Activated T-cell treated with anti-CD3 and anti-CD28 coated beads, Interleukin-2, amount 50 U/mL, for 72 hours (primary cell): ENCODE measurements at regions not wholly inside any gene's neighbourhood (a gene's known extent, or its start where the extent isn't known, plus 50 kb on each side); places are given as distances from the start of the nearest gene placed in this dataset.

Experiments used
- ATAC-seq, 2 donors: fragments of 150-1000 bp; cut with Tn5 transposase; replicated peaks in 1 of 2; 2 replicates each; pipeline ENCODE4 v1.10.0; 2021; ENCODE audit warnings: moderate library complexity in 2 of 2, mild to moderate bottlenecking in 1 of 2
- DNase-seq, 2 donors: peaks; one replicate each; pipeline ENCODE4 v3.0.0; 2021 to 2022; ENCODE audit warnings: mixed read lengths in 1 of 2
- H3K27ac Mint-ChIP-seq: one replicate; pipeline ENCODE4 v1.8.0; 2022; ENCODE audit warnings: mild to moderate bottlenecking, moderate library complexity, mixed read lengths
- H3K27me3 Mint-ChIP-seq: one replicate; pipeline ENCODE4 v1.8.0; 2022; ENCODE audit warnings: low read depth, mixed read lengths
- H3K36me3 Mint-ChIP-seq, 2 donors: one replicate each; pipeline ENCODE4 v1.8.0; 2022; ENCODE audit warnings: mixed read lengths in 2 of 2, mild to moderate bottlenecking in 1 of 2; ENCODE audit not compliant: insufficient read depth in 2 of 2
- H3K4me1 Mint-ChIP-seq: one replicate; pipeline ENCODE4 v1.8.0; 2022; ENCODE audit warnings: low read depth, mixed read lengths
- H3K4me3 Mint-ChIP-seq, 2 donors: one replicate each; pipeline ENCODE4 v1.8.0; 2022; ENCODE audit warnings: mild to moderate bottlenecking in 2 of 2, mixed read lengths in 2 of 2, moderate library complexity in 2 of 2
- H3K9me3 Mint-ChIP-seq, 2 donors: one replicate each; pipeline ENCODE4 v1.8.0; 2022; ENCODE audit warnings: mixed read lengths in 2 of 2

DNA sequence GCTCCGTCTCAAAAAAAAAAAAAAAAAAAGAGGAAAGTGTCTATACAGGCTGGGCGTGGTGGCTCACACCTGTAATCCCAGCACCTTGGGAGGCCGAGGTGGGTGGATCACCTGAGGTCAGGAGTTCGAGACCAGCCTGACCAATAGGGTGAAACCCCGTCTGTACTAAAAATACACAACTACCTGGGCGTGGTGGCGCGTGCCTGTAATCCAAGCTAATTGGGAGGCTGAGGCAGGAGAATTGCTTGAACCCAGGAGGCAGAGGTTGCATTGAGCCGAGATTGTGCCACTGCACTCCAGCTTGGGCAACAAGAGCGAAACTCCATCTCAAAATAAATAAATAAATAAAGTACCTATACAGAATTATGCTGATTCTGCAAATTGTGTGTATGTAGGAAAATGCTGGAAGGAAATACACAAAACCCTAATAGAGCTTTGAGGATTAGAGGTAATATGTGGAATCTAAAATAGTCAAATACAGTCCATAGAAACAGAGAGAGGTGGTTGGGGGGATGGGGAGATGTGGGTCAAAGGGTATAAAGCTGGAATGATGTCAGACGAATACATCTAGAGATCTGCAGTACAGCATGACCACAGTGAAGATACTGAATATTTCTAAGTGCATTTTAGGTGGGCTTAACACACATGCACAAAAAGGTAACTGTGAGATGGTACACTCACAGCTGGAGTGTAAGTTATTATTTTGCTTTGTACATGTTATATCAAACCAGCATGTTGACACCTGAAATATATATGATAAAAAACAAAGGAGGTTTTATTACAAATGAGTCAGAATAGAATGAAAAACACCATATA is 174.5 kb upstream of the KLF14 start:
- ATAC-seq: no peak
- peak overlapping the region; percentile 98 for H3K27ac Mint-ChIP-seq
- H3K27me3 Mint-ChIP-seq: no peaks in the 10 kb centered on the region
- H3K4me1 Mint-ChIP-seq: peaks cover 89% of the 10 kb centered on the region
- DNase-seq: no peak
- no peaks in the 10 kb centered on the region for H3K9me3 Mint-ChIP-seq
- peaks cover 41 to 63% of the 10 kb centered on the region in 2 donors for H3K36me3 Mint-ChIP-seq
- peak overlapping the region; percentile 78 to 92 for H3K4me3 Mint-ChIP-seq

DNA sequence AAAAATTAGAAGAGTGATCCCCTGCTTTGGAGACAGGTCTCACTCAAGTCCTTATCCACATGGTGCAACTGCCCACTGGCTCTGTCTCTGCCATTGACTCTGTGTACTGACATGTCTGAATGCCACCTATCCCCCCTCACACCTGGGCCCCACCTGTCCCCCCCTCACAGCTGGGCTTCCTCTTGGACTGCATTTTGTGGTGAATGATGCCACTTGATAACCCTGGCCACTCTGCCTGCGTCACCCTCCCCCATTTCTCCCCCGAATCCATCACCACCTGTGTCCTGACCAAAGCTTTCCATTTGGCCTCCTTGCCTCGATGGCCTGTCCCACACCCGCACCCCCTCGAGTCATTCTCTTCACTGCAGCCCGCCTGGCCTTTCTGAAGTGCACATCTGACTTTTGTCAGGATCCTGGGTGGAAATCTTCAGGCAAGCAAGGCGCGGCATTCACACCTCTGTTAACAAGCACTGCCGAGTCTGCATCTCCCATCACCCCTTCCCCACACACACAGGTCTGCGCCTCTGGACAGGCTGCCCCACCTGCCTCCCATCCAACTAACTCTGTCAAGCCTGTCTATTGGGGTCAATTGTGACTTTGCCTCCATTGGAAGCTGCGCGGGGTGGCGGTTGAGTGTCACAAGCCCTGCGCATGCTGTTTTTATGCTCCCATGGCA is 175.3 kb upstream of the KLF14 start:
- H3K9me3 Mint-ChIP-seq: no peaks in the 10 kb centered on the region
- peaks cover 38 to 59% of the 10 kb centered on the region in 2 donors for H3K36me3 Mint-ChIP-seq
- H3K27me3 Mint-ChIP-seq: no peaks in the 10 kb centered on the region
- DNase-seq: no peak
- H3K4me1 Mint-ChIP-seq: peaks cover 89% of the 10 kb centered on the region
- ATAC-seq: no peak
- H3K27ac Mint-ChIP-seq: peak overlapping the region; percentile 98
- peak overlapping the region; percentile 78 to 92 for H3K4me3 Mint-ChIP-seq

DNA sequence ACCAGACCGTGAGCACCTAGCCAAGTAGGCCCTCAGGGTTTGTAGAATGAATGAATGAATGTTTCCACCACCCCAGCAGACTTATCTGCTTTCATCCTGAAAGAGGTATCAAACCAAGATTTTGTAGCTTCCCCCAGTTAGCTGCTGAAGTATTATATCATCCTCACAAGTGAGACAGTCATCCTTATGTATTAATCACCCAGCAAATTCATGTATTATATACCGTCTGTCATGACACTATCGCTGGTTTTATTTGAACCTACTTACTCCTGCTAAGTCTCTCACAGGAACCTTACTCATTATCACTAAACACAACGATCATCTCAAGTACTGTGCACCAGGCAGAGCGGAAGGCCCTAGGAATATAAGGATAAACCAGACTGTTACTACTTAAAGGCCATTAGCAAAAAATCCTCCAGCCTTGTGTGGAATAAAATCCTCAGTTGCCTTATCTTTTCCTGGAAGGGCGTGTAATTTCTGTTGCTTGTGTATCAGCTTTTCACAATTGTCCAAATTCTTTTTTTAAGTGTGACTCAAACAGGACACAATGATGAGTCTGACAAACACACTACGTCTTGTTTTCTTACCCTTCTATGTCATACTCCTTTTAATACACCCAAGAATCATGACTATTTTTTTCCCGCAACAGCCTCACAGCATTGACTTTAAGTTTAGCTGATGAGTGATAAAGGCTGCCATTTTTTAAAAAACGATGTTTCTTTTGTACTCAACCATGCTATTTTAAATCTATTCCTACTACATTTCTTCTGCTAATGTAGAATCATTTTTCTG is 176.1 kb upstream of the KLF14 start:
- Mint-ChIP-seq H3K9me3 (no peaks in the 10 kb centered on the region), H3K27ac (peak overlapping the region; percentile 98), H3K4me1 (peaks cover 89% of the 10 kb centered on the region), H3K4me3 (peak overlapping the region; percentile 78 to 92), H3K36me3 (peaks cover 36 to 60% of the 10 kb centered on the region in 2 donors), H3K27me3 (no peaks in the 10 kb centered on the region)
- ATAC-seq (peak; percentile 10 to 16), DNase-seq (no peak)

DNA sequence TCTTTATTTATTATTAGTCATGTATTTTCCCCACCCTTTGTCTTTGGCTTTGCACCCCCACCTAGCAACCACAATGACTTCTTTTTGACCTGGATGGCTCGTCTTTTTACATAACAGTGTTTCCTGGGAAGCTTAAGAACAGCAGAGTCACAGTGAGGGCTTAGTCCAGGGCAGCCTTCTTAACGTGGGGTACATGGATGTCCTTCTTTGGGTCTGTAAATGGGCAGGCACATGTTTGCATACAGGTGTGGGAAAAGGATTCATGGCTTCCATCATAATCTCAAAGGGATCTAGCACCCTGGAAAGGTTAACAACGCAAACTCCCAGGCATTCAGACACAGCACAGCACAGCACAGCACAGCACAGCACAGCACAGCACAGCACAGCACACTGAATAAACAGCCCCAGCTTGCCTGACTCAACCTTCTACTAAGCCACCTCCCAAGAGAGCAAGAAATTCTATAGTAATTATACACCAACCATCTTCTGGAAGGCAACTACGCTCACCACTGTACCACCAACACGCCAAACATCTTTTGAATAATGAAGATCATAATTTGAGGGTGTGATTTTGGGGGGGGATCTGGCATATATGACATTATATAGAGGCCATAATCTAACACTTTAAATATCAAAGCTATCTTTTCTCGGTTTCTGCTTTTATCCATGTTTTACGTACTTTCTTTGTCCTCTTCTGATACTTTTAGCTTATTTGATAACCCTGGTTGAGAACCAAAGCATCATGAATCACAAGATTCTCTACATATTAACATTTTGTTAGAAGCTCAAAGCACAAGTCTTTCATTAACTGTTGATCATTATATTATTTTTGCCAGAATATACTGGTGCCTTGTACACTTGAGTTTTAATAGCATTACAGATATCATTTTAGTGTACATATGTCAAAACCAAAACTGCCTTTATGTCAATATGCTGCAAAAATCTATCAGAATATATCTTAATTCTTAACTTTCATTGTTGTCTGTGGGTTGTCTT is 177.2 kb upstream of the KLF14 start:
- Mint-ChIP-seq H3K27ac (peak overlapping the region; percentile 98), H3K4me3 (peak overlapping the region; percentile 78 to 92), H3K9me3 (no peaks in the 10 kb centered on the region), H3K27me3 (no peaks in the 10 kb centered on the region), H3K36me3 (peaks cover 41 to 56% of the 10 kb centered on the region in 2 donors), H3K4me1 (peaks cover 89% of the 10 kb centered on the region)
- no peak for ATAC-seq
- DNase-seq: no peak

DNA sequence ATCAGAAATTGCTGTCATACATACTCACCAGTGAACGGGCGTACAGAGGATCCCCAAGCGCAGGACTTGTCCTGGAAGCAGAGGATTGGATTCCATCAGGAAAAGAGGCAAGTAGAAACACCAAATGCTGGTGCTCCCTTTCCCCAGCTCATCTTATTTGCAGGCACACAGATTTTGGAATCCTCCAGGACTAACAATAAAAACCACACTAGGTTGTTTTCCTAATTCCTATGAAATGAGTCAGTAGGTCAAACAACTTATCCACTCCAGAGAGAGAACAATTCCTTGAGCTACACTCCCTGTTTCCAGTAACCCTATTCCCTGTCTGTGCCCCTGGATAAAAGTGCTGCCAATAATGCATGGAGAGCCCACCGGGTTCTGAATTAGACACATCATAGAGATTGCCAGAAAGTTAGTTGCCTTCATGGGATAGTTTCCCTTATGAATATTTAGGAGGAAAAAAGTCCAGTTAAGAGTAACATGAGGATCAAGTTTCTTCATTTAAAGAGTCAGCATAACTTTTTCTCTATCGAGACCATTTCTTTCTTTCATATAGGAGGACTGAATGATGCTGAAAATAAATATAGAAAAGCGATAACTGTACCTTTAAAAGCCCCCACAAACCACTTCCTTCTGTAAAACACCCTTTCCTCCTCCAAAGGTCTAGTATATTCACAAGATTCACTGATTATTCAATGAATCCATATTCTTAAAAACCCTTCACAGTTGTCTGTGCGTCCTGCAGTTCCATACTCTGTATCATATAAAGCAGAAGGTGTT is 178.3 kb upstream of the KLF14 start:
- Mint-ChIP-seq H3K9me3 (no peaks in the 10 kb centered on the region), H3K36me3 (peaks cover 40 to 57% of the 10 kb centered on the region in 2 donors), H3K27me3 (no peaks in the 10 kb centered on the region), H3K4me3 (peak overlapping the region; percentile 78 to 92), H3K4me1 (peaks cover 90% of the 10 kb centered on the region), H3K27ac (peak overlapping the region; percentile 98)
- ATAC-seq: no peak
- no peak for DNase-seq

DNA sequence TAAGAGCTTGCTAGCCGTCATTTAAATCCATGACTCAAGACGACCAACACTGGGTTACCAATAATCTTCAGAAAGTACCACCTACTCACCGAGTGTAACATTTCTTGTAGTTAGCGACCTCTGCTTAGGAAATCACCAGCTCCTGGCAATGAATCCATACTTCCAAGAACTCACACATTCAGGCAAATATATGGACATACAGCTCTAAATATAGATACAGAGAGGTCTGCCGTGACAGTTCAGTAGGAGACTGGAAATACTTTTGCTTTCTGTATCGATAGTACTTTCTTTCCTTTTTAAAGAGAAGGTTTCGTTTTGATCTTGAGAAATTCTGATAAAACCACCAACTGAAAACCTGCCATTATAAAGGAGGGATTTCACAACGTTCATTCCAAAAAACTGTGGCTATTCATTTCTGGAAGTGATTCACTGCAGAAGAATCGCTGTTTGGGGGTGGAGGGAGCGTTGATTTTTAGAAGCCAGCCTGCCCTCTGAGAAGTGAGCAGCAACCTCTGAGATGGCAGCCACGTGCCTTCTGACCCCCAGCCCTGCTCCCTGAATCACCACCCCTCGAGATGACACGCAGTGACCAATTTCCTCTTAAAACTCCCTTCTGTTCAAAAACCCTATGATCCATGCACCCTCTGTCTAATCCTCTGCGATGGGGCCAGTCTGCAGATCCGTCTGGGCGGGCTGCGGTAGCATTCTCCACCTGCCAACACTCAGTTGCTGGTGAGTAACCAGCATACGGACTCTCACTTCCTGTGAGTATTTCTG is 179.0 kb upstream of the KLF14 start:
- Mint-ChIP-seq H3K27me3 (no peaks in the 10 kb centered on the region), H3K4me3 (peak overlapping the region; percentile 78 to 92), H3K36me3 (peaks cover 40 to 55% of the 10 kb centered on the region in 2 donors), H3K27ac (peak overlapping the region; percentile 98), H3K4me1 (peaks cover 93% of the 10 kb centered on the region), H3K9me3 (no peaks in the 10 kb centered on the region)
- DNase-seq (peak; percentile 86 to 92), ATAC-seq (peak; percentile 74 to 81)

DNA sequence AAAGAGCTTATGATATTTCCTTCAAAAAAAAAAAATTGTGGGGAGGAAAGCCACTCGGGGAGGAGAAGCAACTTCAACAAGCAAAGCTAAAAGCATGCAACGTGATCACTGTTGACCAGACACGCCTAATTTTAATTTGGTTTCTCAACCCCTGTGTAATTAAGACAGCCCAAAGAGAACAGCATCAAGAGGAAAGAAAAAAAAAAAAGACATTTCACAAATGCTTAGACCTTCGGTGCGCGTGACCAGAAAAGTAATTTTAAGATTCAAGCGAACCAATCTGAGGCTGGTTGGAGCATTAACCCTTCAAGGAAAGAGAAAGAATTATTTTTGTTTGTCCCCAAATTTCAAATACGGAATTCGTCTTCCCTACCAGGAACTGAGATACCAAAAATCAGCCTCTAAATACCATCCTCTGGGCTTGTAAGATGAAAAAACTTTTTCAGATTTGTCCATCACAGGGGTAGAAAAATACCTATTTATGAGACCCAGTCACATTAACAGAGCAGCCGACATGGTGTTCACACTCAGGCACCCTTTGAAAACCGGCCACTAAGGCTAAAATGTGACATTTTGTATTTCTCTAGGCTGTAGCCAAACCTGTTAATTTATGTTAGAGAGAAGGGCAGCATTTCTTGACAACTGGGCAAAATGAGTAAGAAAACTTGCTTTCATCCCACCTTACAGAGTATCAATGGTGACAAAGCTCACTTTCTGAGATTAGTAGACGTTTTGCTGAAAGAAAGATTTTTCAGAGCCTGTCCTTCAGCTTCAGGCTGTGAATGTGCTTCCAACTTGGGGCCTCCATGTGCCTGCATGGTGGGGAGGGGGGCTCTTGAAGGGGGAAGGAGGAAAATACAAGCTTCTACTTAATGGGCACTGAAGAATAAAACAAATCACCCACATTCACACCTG is 179.9 kb upstream of the KLF14 start:
- peak; percentile 2 to 6 for ATAC-seq

DNA sequence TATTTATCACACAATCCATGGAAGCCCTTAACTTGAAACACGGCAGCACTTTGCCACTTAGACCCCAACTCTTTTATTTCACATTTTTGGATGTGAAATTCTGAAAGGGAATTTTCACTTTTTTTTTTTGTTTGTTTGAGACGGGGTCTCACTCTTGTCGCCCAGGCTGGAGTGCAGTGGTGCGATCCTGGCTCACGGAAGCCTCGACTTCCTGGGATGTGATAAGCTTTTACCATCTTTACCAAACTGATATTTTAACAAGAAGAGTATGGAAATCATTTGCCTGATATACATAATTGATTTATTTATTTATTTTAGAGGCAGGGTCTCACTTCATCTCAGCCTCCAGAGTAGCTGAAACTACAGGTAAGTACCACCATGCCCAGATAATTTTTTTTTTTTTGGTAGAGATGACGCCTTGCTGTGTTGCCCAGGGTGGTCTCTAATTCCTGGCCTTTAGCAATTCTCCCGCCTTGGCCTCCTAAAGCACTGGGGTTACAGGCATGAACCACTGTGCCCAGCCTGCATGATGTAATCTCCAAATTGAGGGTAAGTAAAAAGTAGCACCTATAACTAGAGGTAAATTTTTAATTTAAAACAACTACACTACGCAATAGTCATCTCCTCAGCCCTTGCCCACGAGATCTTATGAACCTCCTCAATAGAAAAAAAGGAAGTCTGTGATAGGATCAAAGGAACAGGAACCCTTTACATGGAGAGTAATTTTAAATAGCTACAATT is 180.7 kb upstream of the KLF14 start:
- H3K27ac Mint-ChIP-seq: peak overlapping the region; percentile 98
- no peaks in the 10 kb centered on the region for H3K9me3 Mint-ChIP-seq
- peaks cover 33 to 55% of the 10 kb centered on the region in 2 donors for H3K36me3 Mint-ChIP-seq
- H3K4me3 Mint-ChIP-seq: peak overlapping the region; percentile 78 to 92
- H3K27me3 Mint-ChIP-seq: no peaks in the 10 kb centered on the region
- H3K4me1 Mint-ChIP-seq: peaks cover 95% of the 10 kb centered on the region
- ATAC-seq (no peak), DNase-seq (no peak)

More for the DNA sequence above, 179.9 kb upstream of the KLF14 start:
- H3K27ac Mint-ChIP-seq: peak overlapping the region; percentile 98
- H3K4me1 Mint-ChIP-seq: peaks cover 95% of the 10 kb centered on the region
- no peaks in the 10 kb centered on the region for H3K27me3 Mint-ChIP-seq
- H3K36me3 Mint-ChIP-seq: peaks cover 37 to 58% of the 10 kb centered on the region in 2 donors
- H3K4me3 Mint-ChIP-seq: peak overlapping the region; percentile 78 to 92
- H3K9me3 Mint-ChIP-seq: no peaks in the 10 kb centered on the region
- DNase-seq: no peak

DNA sequence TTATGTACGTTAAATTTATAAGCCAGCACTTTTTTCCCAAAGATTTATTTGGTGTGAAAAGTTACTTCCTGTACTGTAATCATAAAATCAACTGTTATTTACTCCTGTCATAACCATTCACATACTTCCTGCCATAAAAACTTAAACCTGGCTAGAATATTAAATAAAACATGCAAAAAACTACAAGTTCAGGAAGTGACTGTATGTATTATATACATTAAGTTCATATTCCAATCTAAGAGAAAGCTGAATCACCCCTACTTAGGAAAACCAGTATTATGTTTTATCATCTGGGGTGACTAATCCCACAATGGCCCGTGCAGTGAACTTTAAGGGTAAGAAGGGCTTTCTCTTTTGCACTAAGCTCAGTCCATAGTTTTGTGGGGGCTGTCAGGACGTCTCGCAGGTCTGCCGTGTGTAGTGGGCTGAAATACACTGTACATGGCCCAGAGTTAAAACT is 183.7 kb upstream of the KLF14 start:
- Mint-ChIP-seq H3K4me1 (peaks cover 95% of the 10 kb centered on the region), H3K9me3 (no peaks in the 10 kb centered on the region), H3K27me3 (no peaks in the 10 kb centered on the region), H3K4me3 (peak overlapping the region; percentile 72 to 86), H3K27ac (peak overlapping the region; percentile 98), H3K36me3 (peaks cover 14 to 33% of the 10 kb centered on the region in 2 donors)
- DNase-seq (peak in 1 of 2 donors; percentile 46), ATAC-seq (peak in 1 of 2 donors; percentile 4)
